Panc1 (cell line): ENCODE measurements at regions not wholly inside any gene's neighbourhood (a gene's known extent, or its start where the extent isn't known, plus 50 kb on each side); places are given as distances from the start of the nearest gene placed in this dataset.

Source experiments
- CTCF ChIP-seq: fragments of 450-650 bp; IDR thresholded peaks from 2 replicates; pipeline ENCODE4 v1.5.1; 2017; ENCODE audit warnings: mild to moderate bottlenecking
- POLR2AphosphoS5 ChIP-seq: IDR thresholded peaks from 2 replicates; pipeline ENCODE4 v1.6.1; 2012; ENCODE audit warnings: mild to moderate bottlenecking, low read depth, low read length, moderate library complexity
- REST ChIP-seq, 2 experiments: IDR thresholded peaks; 2 replicates each; pipeline ENCODE4 v1.6.1; 2011 to 2012; ENCODE audit warnings: low read depth in 2 of 2, control low read depth in 1 of 2, low read length in 1 of 2, mild to moderate bottlenecking in 1 of 2, moderate library complexity in 1 of 2; ENCODE audit not compliant: insufficient read depth in 1 of 2
- SIN3A ChIP-seq: IDR thresholded peaks from 2 replicates; pipeline ENCODE4 v1.6.1; 2012; ENCODE audit warnings: low read depth, mild to moderate bottlenecking, low read length, moderate library complexity, borderline replicate concordance; ENCODE audit not compliant: insufficient read depth
- TCF7L2 ChIP-seq: IDR thresholded peaks from 2 replicates; pipeline ENCODE4 v1.6.1; 2011; ENCODE audit warnings: mild to moderate bottlenecking, low read depth, low read length, inconsistent platforms

- TF ChIP-seq CTCF (no peak), SIN3A (no peak), TCF7L2 (no peak), REST (IDR thresholded peaks at IDR 0.05; ENCODE audit: insufficient read depth in 1 of 2, low read depth in 2 of 2, low read length in 1 of 2) (no peak), POLR2AphosphoS5 (no peak)
Observed at GRCh38 chr1:22239378-22239777, 96.5 kb upstream of the WNT4 start.
